GM19324 (cell line): ENCODE measurements at regions not wholly inside any gene's neighbourhood (a gene's known extent, or its start where the extent isn't known, plus 50 kb on each side); places are given as distances from the start of the nearest gene placed in this dataset.

Experiments
- ATAC-seq: cut with Tn5 transposase; IDR thresholded peaks from one replicate; pipeline ENCODE4 v1.9.1; 2021; ENCODE audit warnings: mild to moderate bottlenecking, moderate library complexity; ENCODE audit not compliant: unreplicated experiment, low FRiP score

- ATAC-seq: no peak
Measured at GRCh38 chr20:52823303-52823702, 148.9 kb upstream of the TSHZ2 start.

- no peak for ATAC-seq
Measured at GRCh38 chr20:52820641-52821292, 151.4 kb upstream of the TSHZ2 start.

DNA sequence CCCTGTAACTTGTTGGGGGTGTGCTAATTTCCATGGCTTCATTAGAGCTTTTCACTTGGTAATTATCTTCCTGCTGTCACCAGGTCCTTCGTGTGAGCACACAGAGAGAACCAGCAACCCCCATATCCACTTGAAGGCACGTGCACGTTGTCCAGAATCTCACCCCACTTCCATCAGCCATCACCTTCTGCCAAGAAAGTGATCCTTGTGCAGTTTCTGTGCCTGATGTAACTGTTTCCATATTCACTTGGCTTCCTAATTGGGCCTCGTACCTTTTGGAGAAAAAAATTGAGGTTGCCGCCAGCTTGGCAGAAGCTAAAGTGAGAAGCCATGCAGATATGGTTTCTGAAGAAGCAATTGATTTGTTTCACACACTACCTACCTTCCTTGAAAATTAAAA, 153.7 kb upstream of the TSHZ2 start:
- ATAC-seq: no peak

GRCh38 chr20:52817981-52818380, 154.2 kb upstream of the TSHZ2 start:
- ATAC-seq: no peak

GRCh38 chr20:52817511-52817910, 154.6 kb upstream of the TSHZ2 start:
- ATAC-seq: no peak

- no peak for ATAC-seq
Measured at GRCh38 chr20:52814371-52814770, 157.8 kb upstream of the TSHZ2 start.

- ATAC-seq: no peak
Measured at GRCh38 chr20:52812231-52812847, 159.8 kb upstream of the TSHZ2 start.

GRCh38 chr20:52809003-52809402, 163.2 kb upstream of the TSHZ2 start:
- no peak for ATAC-seq

GRCh38 chr20:52806918-52807317, 165.2 kb upstream of the TSHZ2 start:
- ATAC-seq: no peak

GRCh38 chr20:52805843-52806242, 166.3 kb upstream of the TSHZ2 start:
- no peak for ATAC-seq

DNA sequence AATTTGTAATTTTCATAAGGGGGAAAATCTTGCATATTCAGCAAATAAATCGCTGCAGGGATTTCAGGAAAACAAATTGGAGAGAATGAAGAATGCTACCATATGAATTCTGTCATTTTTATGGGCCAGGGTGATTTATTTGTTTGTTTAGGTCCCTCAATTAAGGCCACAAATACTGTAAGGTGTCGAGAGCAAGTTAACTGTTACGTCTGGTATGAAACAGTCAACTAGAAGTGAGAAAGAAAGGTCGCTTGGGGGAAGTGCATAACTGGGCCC, 166.9 kb upstream of the TSHZ2 start:
- no peak for ATAC-seq

- no peak for ATAC-seq
Measured at GRCh38 chr20:52804497-52805295, 167.5 kb upstream of the TSHZ2 start.

DNA sequence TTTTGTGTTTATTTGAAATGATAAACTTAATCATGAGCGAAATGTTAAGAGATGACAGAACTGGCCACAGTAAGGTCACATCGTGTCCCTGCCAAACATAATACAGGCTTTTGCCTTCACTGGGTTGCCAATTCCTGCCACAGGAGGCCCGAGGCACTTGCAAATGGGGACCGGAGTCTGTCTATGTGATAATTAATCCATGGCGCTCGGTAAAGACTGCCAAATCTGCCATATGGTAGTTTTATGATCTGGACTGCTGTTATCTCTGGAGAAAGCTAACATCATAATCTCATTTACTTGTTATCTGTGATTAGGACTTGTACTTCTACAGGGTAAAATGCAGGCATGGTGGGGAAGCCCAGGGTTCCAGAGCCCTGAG, 170.5 kb upstream of the TSHZ2 start:
- no peak for ATAC-seq

- no peak for ATAC-seq
Measured at GRCh38 chr20:52800734-52801627, 171.2 kb upstream of the TSHZ2 start.

GRCh38 chr20:52799130-52799529, 173.0 kb upstream of the TSHZ2 start:
- no peak for ATAC-seq

GRCh38 chr20:52798124-52798523, 174.0 kb upstream of the TSHZ2 start:
- ATAC-seq: no peak

DNA sequence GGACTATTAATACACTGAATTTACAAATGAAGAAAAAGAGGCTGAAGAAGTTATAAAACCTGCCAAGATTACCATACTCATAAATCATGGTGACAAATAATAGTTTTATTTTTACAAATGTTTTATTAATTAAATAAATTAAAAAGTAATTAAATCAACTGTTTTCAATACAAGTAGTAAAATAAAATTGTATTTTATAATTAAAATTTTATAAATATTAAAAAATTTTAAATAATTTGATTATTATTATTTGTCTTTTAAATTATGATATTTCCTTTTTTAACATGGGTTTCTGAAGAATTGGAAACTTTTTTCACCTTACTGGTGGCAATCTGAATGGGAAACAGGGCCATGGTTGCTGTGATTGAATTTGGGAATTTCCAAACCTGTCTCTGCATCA, 177.3 kb upstream of the TSHZ2 start:
- ATAC-seq: no peak

GRCh38 chr20:52793339-52793963, 178.7 kb upstream of the TSHZ2 start:
- ATAC-seq: no peak

- ATAC-seq: no peak
Measured at GRCh38 chr20:52791091-52791490, 181.1 kb upstream of the TSHZ2 start.

DNA sequence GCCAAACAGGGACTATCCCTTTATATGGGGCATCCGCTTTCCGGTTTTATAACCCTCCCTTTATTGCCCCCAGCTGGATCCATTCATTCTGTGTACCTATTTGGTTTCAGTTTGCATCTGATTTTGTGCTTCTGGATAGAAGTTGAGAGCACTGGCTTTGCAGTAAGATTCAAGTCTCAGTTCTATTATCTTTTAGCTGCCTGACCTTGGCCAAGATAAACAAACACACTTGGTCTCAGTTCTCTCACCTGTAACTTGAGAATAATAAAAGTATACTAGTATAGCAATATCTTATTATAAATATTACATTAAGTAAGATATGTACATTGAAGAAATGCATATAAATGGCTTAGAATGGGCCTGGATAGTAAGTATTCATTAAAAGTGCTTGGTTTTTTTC, 182.4 kb upstream of the TSHZ2 start:
- ATAC-seq: no peak

DNA sequence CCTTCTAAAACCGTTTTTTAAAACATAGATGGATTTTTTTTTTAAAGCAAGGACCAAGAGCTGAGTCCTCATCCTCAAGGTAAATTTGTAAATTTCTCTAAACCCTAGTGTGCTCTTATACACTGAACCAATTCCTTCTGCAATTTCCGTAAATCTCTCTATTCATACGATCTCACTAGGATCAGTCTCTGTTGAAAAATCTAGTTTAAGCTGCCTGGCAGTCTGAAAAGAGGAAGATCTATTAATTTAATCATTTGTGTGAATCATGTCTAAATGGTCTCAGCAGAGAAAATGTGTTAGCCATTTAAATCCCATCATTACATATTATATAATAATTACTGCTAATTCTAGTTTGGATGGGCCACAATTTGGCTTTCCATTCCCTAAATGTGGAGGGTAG, 184.2 kb upstream of the TSHZ2 start:
- ATAC-seq: no peak
